Left forelimb (tissue), 1 donor: ENCODE measurements at regions not wholly inside any gene's neighbourhood (a gene's known extent, or its start where the extent isn't known, plus 50 kb on each side); places are given as distances from the start of the nearest gene placed in this dataset.
"Not testable (repeated sequence)": the region's sequence is repeated elsewhere in the genome, so short reads cannot be mapped to it uniquely, and the experiment has no call there.

ENCODE experiments used
- DNase-seq: peaks from one replicate; pipeline ENCODE4 v3.0.0-alpha.2; 2018; ENCODE audit warnings: low spot score

GRCh38 chr7:81180573-81180972, 261.7 kb upstream of the SEMA3C start:
- no peak for DNase-seq

DNA sequence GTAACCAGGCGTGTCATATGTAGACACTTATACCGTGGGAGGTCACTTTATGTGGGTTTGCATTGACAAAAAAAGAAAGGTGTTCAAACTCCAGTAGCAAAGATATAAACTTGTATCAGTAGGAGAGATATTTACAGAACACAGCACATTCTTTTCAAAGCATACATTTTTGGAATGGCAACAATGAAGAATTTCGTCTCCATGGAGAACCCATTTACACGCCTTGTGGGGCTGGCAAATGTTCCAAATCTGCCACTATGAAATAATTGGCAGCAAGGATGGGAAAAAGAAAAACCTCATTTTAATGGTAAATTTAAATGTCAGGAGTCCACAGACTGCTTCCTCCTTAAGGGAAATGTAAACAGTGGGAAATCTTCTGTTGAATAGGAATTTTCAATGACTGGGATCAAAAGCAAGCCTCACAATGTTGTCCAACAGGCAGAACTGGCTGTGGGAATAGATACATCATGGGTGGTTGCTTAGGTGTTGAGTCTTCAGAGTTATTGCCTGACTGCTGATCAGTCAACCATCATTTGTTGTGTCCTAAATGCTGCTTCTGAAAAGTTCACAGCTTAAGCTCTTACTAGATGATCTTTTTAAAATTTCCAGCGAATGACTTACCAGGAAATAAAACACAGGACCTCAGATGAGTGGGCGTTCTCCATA, 256.6 kb upstream of the SEMA3C start:
- DNase-seq = no peak

DNA sequence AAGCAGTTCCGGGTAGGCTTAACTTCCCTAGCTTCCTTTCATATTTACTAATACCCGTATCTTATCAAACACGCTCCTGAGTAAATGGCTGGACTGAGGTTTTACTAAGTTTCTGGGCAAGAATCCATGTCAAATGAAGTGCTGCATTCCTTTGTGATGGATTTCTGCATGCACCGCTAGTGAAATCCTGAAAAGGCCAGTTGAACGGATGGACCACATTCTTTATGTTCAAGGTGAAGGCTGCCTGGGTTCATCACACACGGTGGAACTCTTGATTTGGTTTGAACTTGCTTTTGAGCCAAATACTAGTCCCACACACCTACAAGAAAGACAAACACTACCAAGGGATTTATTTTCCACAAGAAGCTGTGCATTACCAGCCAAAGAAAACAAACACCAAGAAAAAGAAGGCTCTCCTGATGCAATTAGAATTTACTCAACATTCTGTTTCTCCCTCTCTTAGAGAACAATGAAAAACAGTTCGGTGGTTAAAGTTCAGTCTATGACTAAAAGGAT, 255.0 kb upstream of the SEMA3C start:
- no peak for DNase-seq

- DNase-seq = no peak
These were observed 251.4 kb upstream of the SEMA3C start for GRCh38 chr7:81170291-81170690.

GRCh38 chr7:81167934-81168333, 249.1 kb upstream of the SEMA3C start:
- no peak for DNase-seq

DNA sequence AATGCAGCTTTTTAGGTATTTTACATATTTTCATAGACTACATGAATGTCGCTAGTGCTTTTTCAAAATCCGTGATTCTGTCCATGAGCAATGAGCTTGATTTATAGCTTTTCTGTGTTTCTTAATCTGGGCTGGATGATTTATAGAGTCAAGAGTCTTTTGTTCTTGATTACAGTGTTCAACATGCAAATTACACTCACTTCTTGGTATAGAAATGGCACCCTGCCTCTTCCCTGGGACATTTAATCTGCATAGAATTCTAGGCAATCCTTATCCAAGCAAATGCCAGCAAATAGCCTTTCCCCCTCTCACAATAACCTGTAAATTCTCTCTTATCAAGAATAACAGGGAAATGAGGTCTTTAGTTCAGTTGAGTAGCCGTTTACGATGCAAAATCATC, 246.2 kb upstream of the SEMA3C start:
- no peak for DNase-seq

- no peak for DNase-seq
These were observed 244.1 kb upstream of the SEMA3C start for GRCh38 chr7:81162771-81163525.

- no peak for DNase-seq
These were observed 243.4 kb upstream of the SEMA3C start for GRCh38 chr7:81162234-81162633.

DNA sequence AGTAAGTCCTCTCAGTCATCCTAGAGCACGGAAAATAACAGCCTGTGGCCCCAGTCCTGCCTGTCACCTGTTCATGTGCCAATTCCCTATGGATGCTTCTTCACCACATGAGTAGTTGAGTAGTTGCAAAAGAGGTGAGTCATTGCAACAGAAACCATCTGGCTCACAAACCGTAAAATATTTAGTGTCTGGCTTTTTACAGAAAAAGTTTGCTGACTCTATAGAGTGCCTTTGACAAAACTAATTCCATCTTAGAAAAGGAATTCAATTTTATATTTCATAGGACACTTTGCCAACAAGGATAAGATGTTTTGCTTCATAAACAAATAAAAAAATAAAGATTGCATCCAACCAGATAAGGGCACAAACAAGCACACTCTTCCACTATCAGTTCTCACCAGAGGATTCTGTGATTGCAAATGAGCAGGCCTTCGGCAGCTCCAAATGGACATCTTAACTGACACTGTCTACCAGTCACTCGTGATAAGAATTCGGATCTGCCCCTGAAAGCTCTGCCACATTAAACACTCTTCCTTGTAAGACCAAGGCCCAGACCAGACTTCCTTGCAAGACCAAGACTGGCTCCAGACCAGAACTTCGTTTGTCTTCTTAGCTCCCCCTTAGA, 242.7 kb upstream of the SEMA3C start:
- no peak for DNase-seq

DNA sequence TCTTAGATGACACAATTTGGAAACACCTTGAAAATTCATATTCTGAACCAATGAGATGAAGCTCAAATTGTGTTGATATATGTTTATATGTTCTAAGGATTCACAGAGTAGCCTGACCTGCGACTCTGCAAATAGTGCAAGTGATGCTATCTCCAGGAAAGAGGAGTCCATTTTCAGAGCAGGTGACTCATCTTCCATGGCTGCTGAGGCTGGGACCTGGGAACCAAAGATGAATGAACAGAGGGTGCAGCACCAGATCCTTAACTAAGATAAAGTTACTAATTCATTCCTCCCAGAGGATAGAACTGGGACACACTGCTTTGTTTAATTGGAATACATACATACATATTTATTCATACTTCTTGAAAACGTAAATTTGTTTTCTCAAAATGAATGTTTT, 240.6 kb upstream of the SEMA3C start:
- no peak for DNase-seq

DNA sequence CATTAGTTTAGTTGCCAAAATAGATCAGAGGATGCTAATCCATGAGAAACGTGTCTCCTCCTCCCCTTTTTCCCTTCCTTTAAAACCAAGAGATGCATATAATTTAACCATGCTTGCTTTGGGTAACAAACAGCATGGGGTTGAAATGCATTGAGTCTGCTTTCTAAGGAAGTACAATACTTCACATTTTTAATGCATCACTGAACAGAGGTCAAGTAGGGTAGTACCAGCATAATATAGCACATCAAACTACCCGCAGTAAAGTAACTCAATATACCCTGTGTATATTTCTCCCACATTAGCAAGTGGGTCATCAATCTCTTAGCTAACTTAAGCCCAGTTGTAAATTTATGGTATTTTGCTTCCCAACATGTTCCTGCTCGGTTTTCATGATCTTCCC, 239.3 kb upstream of the SEMA3C start:
- DNase-seq = no peak

- no peak for DNase-seq
These were observed 237.0 kb upstream of the SEMA3C start for GRCh38 chr7:81155654-81156373.

- DNase-seq = no peak
These were observed 235.7 kb upstream of the SEMA3C start for GRCh38 chr7:81154565-81154964.

GRCh38 chr7:81152925-81153324, 234.1 kb upstream of the SEMA3C start:
- DNase-seq = not testable (repeated sequence)

DNA sequence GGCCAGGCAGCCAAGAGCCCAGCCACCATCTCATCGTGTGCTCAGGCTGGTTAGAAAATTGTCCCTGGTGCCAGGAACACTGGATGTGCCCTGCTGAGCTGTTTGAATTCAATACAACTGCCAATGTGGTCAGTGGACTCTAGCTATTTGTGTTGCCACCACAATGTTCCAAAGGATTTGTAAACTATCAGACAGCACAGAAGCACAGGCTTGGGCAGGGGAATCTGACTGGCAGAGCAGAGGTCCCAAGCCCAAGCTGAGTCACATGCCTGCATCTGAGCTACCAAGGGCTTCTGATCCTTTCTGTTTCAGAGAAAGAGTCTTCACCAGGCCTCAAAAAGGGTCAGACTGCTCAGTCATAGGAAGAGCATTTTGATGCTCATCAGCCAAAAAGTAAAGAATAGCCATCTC, 232.1 kb upstream of the SEMA3C start:
- no peak for DNase-seq

DNA sequence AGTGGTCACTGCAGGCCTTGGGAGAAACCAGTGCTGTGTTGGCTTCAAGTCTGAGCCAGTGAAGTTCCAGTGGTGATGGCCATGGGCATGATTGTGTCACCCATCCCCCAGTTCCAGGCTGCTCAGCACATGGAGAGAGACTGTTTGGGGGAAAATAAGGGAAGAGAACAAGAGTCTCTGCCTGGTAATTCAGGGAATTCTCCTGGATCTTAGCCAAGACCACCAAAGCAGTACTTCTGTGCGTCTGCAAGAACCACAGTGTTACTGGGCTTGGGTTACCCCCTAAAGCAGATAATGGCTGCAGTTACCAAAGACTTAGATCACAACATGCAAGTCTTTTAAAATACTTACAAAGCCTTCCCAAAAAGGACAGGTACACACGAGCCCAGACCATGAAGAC, 225.0 kb upstream of the SEMA3C start:
- no peak for DNase-seq

GRCh38 chr7:81141257-81142205, 222.7 kb upstream of the SEMA3C start:
- not testable (repeated sequence) for DNase-seq

DNA sequence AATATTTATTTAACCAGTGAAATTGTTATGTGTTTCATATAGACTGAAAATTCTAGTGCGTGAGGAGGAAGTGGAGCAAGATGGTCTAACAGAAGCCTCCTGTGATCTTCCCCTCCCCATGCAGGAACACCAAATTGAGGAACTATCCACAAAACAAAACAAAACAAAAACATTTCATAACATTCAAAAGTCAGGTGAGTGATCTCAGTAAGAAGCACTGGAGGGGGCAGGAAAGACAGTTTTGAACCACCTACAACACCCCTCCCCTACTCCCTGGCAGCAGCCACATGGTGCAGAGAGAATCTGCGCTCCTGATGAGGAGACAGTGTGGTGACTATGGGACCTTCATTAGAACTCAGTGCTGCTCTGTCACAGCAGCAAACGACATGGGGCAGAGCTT, 221.9 kb upstream of the SEMA3C start:
- no peak for DNase-seq

GRCh38 chr7:81140252-81140651, 221.4 kb upstream of the SEMA3C start:
- no peak for DNase-seq

DNA sequence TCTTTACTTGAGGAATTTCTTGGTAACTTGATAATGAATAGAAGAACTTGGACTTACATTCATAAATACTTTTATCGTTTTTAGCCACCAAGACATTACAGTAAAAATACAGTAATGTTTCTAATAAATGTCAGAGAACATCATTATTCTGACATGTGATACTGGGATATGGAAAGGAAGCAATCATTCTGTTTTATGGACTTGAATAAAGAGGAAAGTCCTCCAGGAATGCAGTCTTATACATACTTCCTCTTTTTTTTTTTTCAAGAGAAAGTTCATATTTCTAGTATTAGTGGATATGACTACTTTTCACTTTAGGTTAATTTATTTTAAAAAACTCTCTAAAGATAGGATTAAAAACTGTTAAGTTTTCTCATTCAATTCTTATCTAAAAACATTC, 220.0 kb upstream of the SEMA3C start:
- no peak for DNase-seq

- DNase-seq = no peak
These were observed 216.5 kb upstream of the SEMA3C start for GRCh38 chr7:81135324-81135723.
